CD4-positive, alpha-beta T cell treated with Interleukin-10 for 1 hour (primary cell): ENCODE measurements at regions not wholly inside any gene's neighbourhood (a gene's known extent, or its start where the extent isn't known, plus 50 kb on each side); places are given as distances from the start of the nearest gene placed in this dataset.
"Not testable (repeated sequence)": the region's sequence is repeated elsewhere in the genome, so short reads cannot be mapped to it uniquely, and the experiment has no call there.

Experiments used
- DNase-seq: peaks from one replicate; pipeline ENCODE4 v3.0.0-alpha.2; 2020

GRCh38 chr7:89621925-89622641, 532.2 kb upstream of the STEAP1 start:
- DNase-seq = no peak

GRCh38 chr7:89623018-89623672, 531.1 kb upstream of the STEAP1 start:
- peak; percentile 29 for DNase-seq

GRCh38 chr7:89624155-89624554, 530.1 kb upstream of the STEAP1 start:
- DNase-seq = not testable (repeated sequence)

GRCh38 chr7:89648509-89648908, 505.8 kb upstream of the STEAP1 start:
- DNase-seq = no peak

- no peak for DNase-seq
Measured at GRCh38 chr7:89655946-89656345, 498.3 kb upstream of the STEAP1 start.

GRCh38 chr7:89661876-89662275, 492.4 kb upstream of the STEAP1 start:
- no peak for DNase-seq

GRCh38 chr7:89666136-89666835, 488.0 kb upstream of the STEAP1 start:
- DNase-seq = no peak

GRCh38 chr7:89680161-89680560, 474.1 kb upstream of the STEAP1 start:
- no peak for DNase-seq

- no peak for DNase-seq
Measured at GRCh38 chr7:89681448-89681847, 472.8 kb upstream of the STEAP1 start.

GRCh38 chr7:89685287-89685686, 469.0 kb upstream of the STEAP1 start:
- DNase-seq = no peak

GRCh38 chr7:89687211-89687610, 467.1 kb upstream of the STEAP1 start:
- DNase-seq = no peak

GRCh38 chr7:89695241-89695640, 459.0 kb upstream of the STEAP1 start:
- DNase-seq = no peak

GRCh38 chr7:89714131-89714530, 440.1 kb upstream of the STEAP1 start:
- no peak for DNase-seq

- DNase-seq = not testable (repeated sequence)
Measured at GRCh38 chr7:89718941-89719340, 435.3 kb upstream of the STEAP1 start.

- no peak for DNase-seq
Measured at GRCh38 chr7:89728481-89728880, 425.8 kb upstream of the STEAP1 start.

- no peak for DNase-seq
Measured at GRCh38 chr7:89731751-89732445, 422.4 kb upstream of the STEAP1 start.

GRCh38 chr7:89738549-89738948, 415.7 kb upstream of the STEAP1 start:
- no peak for DNase-seq

- DNase-seq = no peak
Measured at GRCh38 chr7:89757910-89758309, 396.4 kb upstream of the STEAP1 start.

GRCh38 chr7:89760690-89761089, 393.6 kb upstream of the STEAP1 start:
- DNase-seq = no peak

GRCh38 chr7:89761173-89761572, 393.1 kb upstream of the STEAP1 start:
- DNase-seq = no peak

GRCh38 chr7:89770161-89770560, 384.1 kb upstream of the STEAP1 start:
- DNase-seq = no peak

GRCh38 chr7:89771003-89771636, 383.1 kb upstream of the STEAP1 start:
- no peak for DNase-seq

GRCh38 chr7:89772276-89772675, 382.0 kb upstream of the STEAP1 start:
- no peak for DNase-seq
